AG04450 (cell line): ENCODE measurements at regions not wholly inside any gene's neighbourhood (a gene's known extent, or its start where the extent isn't known, plus 50 kb on each side); places are given as distances from the start of the nearest gene placed in this dataset.
"Not testable (repeated sequence)": the region's sequence is repeated elsewhere in the genome, so short reads cannot be mapped to it uniquely, and the experiment has no call there.

Experiments used
- CTCF ChIA-PET: fragments of 300-600, 350-600 bp; formaldehyde crosslinking; extraction: SDS; loops from one replicate; lab custom pipeline; 2022; ENCODE audit warnings: antibody characterized with exemption, inconsistent platforms; lab: Charles Lee
- POLR2A ChIA-PET: fragments of 350-600 bp; formaldehyde crosslinking; extraction: SDS; loops from one replicate; lab custom pipeline; 2021; ENCODE audit warnings: antibody characterized with exemption, inconsistent platforms; lab: Yijun Ruan, JAX
- DNase-seq: peaks from one replicate; pipeline ENCODE4 v3.0.0-alpha.2; 2011; ENCODE audit warnings: low read depth, low spot score
- H3K27ac ChIP-seq: one replicate; pipeline ENCODE4 v1.5.1; 2012; ENCODE audit warnings: low read depth, low read length, control low read depth
- H3K27me3 ChIP-seq: one replicate; pipeline ENCODE4 v1.6.0; 2012; ENCODE audit warnings: low read length; ENCODE audit not compliant: control insufficient read depth, insufficient read depth
- H3K4me3 ChIP-seq: 2 replicates; pipeline ENCODE4 v1.5.1; 2011; ENCODE audit warnings: mild to moderate bottlenecking, low read depth, low read length, control low read depth
- H3K9me3 ChIP-seq: 2 replicates; pipeline ENCODE4 v1.5.1; 2012; ENCODE audit warnings: low read length; ENCODE audit not compliant: control insufficient read depth, insufficient read depth
- CTCF ChIP-seq: IDR thresholded peaks from 2 replicates; pipeline ENCODE4 v1.5.1; 2011; ENCODE audit warnings: low read depth, low read length, control low read depth, inconsistent platforms

GRCh38 chr11:23931443-23931842 lies 565.4 kb upstream of the LUZP2 start:
- no peak for DNase-seq
- TF ChIP-seq CTCF: no peak
- Histone ChIP-seq H3K27ac (no peak overlapping the region), H3K4me3 (no peak overlapping the region), H3K9me3 (peaks cover 8% of the 10 kb centered on the region; the same call in 1 of the 2 replicates), H3K27me3 (no peaks in the 10 kb centered on the region)
- POLR2A ChIA-PET: no interaction called here
- CTCF ChIA-PET: no interaction called here

GRCh38 chr11:23932485-23932898 lies 564.4 kb upstream of the LUZP2 start:
- DNase-seq: no peak
- no peak overlapping the region for H3K27ac ChIP-seq
- CTCF ChIA-PET: no interaction called here

GRCh38 chr11:23933721-23934120 lies 563.1 kb upstream of the LUZP2 start:
- Histone ChIP-seq H3K27me3 (no peaks in the 10 kb centered on the region), H3K4me3 (no peak overlapping the region), H3K27ac (no peak overlapping the region), H3K9me3 (peaks cover 8% of the 10 kb centered on the region; the same call in 1 of the 2 replicates)
- no peak for TF ChIP-seq CTCF
- ChIA-PET CTCF (no interaction called here), POLR2A (no interaction called here)
- no peak for DNase-seq

More at GRCh38 chr11:23932485-23932898, 564.4 kb upstream of the LUZP2 start:
- Histone ChIP-seq H3K4me3 (no peak overlapping the region), H3K9me3 (peaks cover 8% of the 10 kb centered on the region; the same call in 1 of the 2 replicates), H3K27me3 (no peaks in the 10 kb centered on the region)
- POLR2A ChIA-PET: interaction anchor here (0.6 kb wide), 1 partner anchor 63 kb away, joined by 3 read pairs; no protein-coding TSS in a partner anchor
- no peak for TF ChIP-seq CTCF

- CTCF ChIA-PET: not testable (repeated sequence)
Measured at GRCh38 chr11:23934671-23935270, 562.1 kb upstream of the LUZP2 start.

GRCh38 chr11:23942117-23942815 lies 554.6 kb upstream of the LUZP2 start:
- H3K9me3 ChIP-seq, H3K27me3 ChIP-seq, CTCF ChIA-PET, H3K27ac ChIP-seq, DNase-seq, POLR2A ChIA-PET, H3K4me3 ChIP-seq: not testable (repeated sequence)

More at GRCh38 chr11:23934671-23935270, 562.1 kb upstream of the LUZP2 start:
- H3K4me3 ChIP-seq, POLR2A ChIA-PET, H3K27ac ChIP-seq, H3K9me3 ChIP-seq, DNase-seq, H3K27me3 ChIP-seq: not testable (repeated sequence)

GRCh38 chr11:23944923-23945322 lies 551.9 kb upstream of the LUZP2 start:
- DNase-seq: no peak
- TF ChIP-seq CTCF: no peak
- Histone ChIP-seq H3K27ac (no peak overlapping the region), H3K4me3 (no peak overlapping the region), H3K27me3 (no peaks in the 10 kb centered on the region), H3K9me3 (peaks cover 7% of the 10 kb centered on the region)
- CTCF ChIA-PET: no interaction called here
- POLR2A ChIA-PET: no interaction called here
